GM19455 (cell line): ENCODE measurements at regions not wholly inside any gene's neighbourhood (a gene's known extent, or its start where the extent isn't known, plus 50 kb on each side); places are given as distances from the start of the nearest gene placed in this dataset.

Experiments used
- ATAC-seq: cut with Tn5 transposase; IDR thresholded peaks from one replicate; pipeline ENCODE4 v1.9.1; 2021; ENCODE audit not compliant: unreplicated experiment

- ATAC-seq, result no peak
Observed at GRCh38 chr10:36073796-36074345, 431.8 kb upstream of the FZD8 start.

DNA sequence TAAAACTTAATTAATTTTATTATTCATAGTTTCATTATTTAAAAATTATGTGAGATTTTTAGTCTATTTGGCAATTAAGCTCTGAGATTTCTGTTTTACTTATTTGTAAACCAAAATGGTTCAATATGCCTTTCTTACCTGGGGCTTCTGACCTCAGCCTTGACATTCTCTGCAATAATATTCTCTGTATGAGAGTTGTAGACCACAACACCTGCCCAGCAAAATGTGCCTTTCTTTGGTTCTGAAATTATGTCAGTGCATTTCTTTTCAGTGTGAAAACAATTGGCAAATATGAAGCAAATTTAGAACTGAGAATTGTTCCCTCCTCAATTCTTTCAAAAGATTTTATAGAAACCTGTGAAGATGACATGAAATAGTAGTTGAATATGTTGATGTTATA, 426.4 kb upstream of the FZD8 start:
- no peak for ATAC-seq

DNA sequence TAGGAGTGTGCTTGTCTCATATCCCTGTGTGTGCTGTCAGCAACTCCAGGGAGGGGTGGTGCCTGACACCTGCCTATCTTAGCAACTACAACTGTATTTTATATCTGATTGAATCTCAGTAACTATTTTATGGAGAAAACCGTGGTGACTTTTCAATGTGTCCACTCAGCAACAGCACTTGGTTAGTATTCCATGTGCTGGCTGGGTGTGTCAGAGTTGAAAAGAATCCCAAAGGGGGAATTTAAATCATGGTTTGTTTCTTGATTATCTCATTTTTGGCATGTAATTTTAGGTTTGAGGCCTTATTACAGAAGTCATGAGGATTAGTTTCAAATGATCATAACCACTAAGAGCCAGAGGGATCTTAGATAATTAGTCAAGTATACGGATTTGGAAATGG, 425.7 kb upstream of the FZD8 start:
- ATAC-seq, result no peak

GRCh38 chr10:36066850-36067249, 424.8 kb upstream of the FZD8 start:
- no peak for ATAC-seq

DNA sequence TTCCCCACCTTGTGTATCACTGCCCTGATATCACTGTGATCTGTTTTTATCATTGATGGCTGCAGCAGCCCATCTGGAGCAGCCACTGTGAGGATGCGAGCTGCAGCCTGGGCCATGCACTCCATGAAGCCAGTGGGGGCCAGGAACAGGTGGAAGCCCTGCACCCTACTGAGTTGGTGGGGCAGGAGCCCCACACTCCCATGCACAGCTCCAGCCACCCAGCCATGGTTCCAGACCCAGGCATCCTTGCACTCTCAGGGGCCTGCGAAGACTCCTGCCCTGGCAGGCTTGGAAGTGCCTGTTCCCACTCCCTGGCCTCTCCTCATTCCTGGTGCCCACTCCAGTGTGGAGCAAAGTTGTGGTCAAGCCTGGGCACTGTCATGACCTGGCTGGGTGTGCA, 424.0 kb upstream of the FZD8 start:
- ATAC-seq, result no peak

GRCh38 chr10:36063396-36063795, 421.3 kb upstream of the FZD8 start:
- ATAC-seq, result no peak

- ATAC-seq, result no peak
Observed at GRCh38 chr10:36057731-36058130, 415.6 kb upstream of the FZD8 start.

DNA sequence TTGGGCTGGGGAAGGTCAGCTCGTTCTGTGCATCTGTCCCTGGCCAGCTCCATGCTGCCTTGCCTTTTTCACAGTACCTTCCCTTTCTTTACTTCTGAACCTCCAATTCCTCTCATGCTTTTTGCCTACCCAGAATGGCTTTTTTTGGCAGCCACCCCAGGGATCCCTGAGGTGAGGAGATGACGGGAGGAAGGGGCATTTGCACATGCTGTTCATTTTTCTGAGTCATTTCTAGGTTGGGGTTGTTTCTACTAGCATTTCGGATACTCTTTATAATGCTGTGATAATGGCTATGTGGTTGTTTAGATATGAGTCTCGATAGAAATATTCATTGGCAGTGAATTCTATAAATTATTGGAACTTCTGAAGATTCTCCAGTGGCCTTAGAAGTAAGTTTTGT, 415.1 kb upstream of the FZD8 start:
- no peak for ATAC-seq

DNA sequence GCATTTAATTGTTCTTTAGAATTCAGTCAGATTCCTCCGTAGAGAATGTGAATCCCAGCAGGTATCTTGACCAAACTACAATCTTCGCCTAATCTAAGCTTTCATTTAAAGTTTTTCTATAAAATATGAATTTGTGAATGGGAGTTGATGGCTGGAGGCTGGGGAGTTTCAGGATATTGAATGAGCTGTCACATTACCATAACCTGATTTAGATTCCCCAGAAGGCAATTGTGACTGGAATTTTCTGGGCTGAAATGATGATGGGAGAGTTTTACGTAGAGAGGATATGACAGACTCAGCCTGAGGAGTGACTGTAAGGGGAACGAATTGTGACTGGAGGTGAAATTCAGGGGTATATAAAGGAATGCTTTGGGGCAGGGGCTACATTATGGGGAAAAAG, 411.7 kb upstream of the FZD8 start:
- no peak for ATAC-seq

DNA sequence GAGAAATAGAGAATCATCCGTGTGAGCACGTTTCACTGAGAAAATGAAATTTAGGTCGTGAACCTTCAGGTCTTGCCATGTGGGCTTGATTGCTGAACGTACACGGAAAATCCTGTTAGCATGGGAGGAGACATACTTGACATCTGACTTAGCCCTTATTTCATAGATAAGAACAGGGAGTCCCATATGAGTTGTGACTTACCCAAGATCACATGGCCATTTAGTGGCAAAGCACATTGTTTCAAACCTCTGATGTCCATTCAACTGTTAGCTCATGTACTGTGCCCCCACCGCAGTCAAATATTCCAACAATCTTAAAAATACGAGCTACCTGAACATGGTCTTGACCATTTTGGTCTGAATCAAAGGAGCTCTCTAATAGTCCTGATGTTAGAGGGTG, 411.2 kb upstream of the FZD8 start:
- no peak for ATAC-seq

DNA sequence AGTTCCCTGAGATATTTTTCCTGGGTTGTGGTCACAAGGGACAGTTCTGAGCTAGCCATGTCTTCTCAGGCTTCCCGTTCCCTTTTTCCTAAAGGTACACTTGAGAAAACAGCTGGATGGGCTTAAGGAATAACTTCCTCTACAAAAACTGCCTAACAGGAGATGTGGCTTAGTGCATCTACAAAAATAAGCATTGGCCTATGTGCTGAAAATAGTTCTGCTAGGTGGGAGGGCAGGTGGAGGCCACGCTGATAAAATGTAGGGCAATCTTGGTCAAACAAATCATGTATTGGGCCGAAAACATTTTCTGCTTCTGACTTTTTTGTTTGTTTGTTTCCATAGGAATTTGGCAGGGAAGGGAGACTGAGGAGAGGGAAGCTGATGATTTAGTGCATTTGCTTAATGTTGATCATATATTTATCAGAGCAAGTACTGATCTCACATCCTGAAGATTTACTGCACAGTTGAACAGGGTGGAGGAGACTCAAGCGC, 409.4 kb upstream of the FZD8 start:
- no peak for ATAC-seq

GRCh38 chr10:36050763-36051499, 408.8 kb upstream of the FZD8 start:
- no peak for ATAC-seq

DNA sequence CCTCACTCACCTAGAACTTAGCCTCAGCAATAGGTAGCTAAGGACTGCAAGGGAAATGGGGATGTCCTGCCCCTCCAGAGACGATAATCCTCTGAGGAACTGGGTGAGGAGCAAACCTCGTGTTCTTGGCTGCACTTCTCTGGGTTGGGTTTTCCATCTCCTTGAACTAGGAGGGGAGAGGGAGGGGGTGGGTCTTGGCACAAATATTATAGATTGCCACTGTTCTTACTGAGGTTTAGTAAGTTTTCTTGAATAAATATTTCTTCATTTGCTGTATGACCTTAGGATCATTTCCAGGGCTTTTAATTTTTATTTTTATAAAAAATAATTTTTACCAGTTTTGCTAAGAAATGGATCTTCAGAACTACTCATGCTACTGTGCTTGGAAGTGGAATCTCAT, 406.7 kb upstream of the FZD8 start:
- no peak for ATAC-seq

- ATAC-seq, result no peak
Observed at GRCh38 chr10:36048236-36048635, 406.1 kb upstream of the FZD8 start.

DNA sequence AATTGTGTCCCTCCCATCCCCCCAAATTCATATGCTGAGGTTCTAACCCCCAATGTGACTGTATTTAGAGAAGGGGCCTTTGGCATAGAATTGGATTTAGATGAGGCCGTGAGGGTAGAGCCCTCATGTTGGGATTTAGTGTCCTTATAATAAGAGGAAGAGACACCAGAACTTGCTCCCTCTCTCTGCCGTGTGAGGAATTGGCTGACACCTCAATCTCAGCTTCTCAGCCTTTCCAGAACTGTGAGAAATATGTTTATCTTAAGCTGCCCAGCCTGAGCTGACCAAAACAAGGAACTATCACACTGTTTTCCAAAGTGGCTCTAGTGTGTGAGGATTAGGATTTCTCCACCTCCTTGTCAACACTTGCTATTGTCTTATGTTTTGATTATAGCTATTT, 400.0 kb upstream of the FZD8 start:
- ATAC-seq, result no peak

DNA sequence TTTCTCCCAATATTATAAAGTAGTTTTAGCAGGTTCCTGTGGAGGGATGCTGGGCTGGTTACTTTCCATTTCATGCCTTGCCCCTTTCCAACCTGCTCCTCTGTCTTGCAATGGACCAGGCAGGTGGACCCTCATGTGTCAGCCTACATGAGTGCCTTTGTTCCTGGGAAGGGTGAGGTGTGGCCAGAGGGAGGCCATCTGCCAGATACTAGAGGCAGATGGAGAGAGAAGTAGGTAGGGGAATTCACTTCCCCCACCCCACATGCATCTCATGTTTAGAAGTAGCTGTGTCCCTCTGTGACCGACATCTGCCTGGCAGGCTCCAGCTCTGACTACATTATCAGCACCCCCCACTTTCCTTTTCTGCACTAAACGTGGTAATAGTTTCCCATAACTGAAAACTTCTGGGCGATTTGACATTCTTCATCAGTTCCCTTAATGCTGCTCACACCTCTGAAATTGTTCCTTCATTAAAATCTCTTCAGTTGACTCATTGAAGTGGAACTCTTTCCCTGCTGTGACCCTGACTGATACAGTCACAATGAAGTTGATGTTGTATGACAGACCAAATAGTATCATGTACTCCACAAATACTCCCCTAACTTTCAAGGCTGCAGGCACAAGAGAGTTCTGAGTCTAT, 396.3 kb upstream of the FZD8 start:
- no peak for ATAC-seq

GRCh38 chr10:36036137-36036536, 394.0 kb upstream of the FZD8 start:
- no peak for ATAC-seq

- ATAC-seq, result no peak
Observed at GRCh38 chr10:36033808-36034207, 391.7 kb upstream of the FZD8 start.

DNA sequence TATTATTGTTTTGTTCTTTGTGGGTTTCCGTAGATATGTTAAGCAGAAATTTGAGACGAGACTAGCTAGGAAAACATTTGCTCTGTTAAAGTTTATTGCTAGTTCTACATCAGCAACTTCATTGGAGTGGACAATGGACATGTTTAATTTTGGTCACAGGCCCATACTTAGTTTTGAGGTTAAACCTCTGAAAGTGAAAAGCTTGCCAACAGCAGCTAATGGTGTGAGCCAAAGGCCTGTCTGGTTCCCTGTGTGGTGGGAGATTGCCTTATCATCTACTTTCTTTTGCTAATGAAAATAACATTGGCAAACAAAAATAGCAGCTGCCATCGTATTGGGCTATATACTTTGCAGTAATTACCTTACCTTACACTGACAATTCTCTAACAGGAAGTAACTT, 388.4 kb upstream of the FZD8 start:
- ATAC-seq, result no peak

DNA sequence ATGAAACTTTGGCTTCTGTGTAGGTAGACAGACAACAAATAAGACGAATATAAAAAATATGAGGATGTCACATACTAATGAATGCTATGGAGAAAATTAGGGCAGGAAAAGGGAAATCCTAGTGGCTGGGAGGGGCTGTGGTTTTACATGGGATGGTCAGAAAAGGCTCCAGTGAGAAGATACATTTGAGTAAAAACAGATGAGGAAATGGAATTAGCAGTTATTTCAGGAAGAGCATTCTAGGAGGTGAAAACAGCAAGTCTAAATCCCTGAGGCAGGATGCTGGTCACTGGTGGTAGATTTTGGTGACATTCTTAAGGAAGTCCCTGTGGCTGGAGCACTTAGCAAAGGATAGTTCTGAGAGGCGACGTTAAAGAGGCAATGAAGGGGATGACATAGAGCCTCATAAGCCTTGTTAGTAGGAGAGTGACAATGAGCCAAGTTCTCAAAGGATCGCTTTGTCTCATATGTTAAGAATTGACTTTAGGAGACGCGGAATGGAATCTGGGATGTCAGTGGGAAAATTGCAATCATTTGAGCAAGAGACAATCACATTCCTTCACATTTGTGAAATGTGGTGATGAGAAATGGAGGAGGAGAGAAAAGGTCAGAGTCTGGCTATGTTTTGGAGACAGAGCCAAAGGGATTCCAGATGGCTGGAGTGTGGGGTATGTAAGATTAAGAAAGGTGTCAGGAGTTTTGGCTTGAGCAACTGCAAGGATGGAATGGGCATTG, 384.7 kb upstream of the FZD8 start:
- ATAC-seq, result no peak

DNA sequence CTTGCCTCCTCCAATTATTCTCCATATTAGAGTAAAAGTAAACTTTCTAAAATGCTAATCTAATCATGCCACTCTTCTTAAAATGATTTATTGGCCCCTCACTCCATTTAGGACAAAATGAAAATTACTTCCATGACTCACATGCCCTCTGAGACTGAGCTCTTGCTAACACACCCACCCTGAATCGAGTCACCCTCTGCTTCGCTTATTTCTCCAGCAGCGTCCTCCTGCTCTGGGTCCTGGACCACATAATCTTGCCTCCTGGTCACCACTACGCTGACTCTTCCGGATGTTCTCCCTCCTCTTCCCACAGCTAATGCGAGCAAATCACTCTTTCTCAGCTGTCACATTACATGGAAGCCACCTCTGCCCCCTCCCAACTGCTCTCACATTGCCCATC, 384.0 kb upstream of the FZD8 start:
- no peak for ATAC-seq

- no peak for ATAC-seq
Observed at GRCh38 chr10:36023939-36024338, 381.8 kb upstream of the FZD8 start.
